ENCODE measurements at regions not wholly inside any gene's neighbourhood (a gene's known extent, or its start where the extent isn't known, plus 50 kb on each side); places are given as distances from the start of the nearest gene placed in this dataset.

DNA sequence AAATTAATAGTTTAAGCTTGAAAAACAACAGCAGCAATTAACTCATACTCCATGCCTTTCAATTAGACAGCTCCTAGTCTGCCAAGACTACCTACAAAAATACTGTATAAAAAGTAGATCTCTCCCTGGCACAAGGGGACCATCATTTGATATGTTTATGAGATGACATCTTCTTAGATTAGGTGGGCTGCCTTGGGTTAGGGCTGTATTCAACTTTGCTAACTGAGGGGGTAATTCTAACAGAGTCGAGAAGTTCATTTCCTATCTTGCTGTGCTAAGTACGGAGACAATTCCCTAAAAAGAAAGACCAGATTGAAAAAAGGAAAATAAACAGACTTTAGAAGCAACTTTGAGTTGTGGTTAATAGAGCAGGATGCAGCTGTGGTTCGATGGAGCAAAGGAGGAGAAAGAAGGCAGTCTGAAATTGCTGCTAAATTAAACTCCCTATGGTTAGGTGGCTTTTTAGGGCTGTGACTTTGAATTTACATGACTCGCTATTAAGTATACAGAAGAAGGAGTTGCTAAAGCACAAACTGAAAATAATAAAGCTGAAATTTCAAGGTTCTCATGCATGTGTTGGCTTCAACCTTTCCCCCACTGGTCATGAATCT, 75.4 kb downstream of the CDC7 start:
- TF ChIP-seq EZH2 (IDR thresholded peaks at IDR 0.05; ENCODE audit: borderline replicate concordance, low read depth, low read length, poor library complexity, severe bottlenecking), result no peak
- TF ChIP-seq, protein P1, sequence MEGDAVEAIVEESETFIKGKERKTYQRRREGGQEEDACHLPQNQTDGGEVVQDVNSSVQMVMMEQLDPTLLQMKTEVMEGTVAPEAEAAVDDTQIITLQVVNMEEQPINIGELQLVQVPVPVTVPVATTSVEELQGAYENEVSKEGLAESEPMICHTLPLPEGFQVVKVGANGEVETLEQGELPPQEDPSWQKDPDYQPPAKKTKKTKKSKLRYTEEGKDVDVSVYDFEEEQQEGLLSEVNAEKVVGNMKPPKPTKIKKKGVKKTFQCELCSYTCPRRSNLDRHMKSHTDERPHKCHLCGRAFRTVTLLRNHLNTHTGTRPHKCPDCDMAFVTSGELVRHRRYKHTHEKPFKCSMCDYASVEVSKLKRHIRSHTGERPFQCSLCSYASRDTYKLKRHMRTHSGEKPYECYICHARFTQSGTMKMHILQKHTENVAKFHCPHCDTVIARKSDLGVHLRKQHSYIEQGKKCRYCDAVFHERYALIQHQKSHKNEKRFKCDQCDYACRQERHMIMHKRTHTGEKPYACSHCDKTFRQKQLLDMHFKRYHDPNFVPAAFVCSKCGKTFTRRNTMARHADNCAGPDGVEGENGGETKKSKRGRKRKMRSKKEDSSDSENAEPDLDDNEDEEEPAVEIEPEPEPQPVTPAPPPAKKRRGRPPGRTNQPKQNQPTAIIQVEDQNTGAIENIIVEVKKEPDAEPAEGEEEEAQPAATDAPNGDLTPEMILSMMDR (conservative IDR thresholded peaks at IDR 0.05; ENCODE audit: low read depth, low read length), result no peak

Data from A673 (cell line).